H1 (cell line): ENCODE measurements at regions not wholly inside any gene's neighbourhood (a gene's known extent, or its start where the extent isn't known, plus 50 kb on each side); places are given as distances from the start of the nearest gene placed in this dataset.
A peak's percentile ranks its signal among the peaks of the same experiment; 100 is the strongest.

Experiments
- CTCF ChIA-PET: fragments of 300-600 bp; sonication (Branson Sonifier 250); formaldehyde crosslinking; loops from one replicate; lab custom pipeline; 2021; ENCODE audit not compliant: partially characterized antibody; lab: Charles Lee
- POLR2A ChIA-PET: fragments of 300-600 bp; sonication (Branson Sonifier 250); formaldehyde crosslinking; loops from one replicate; lab custom pipeline; 2021; ENCODE audit warnings: inconsistent platforms; ENCODE audit not compliant: partially characterized antibody; lab: Charles Lee
- DNase-seq, 2 experiments: peaks; one replicate each; pipeline versions ENCODE4 v3.0.0 to v3.0.0-alpha.2; 2010 to 2022; ENCODE audit warnings: low spot score in 2 of 2, low read depth in 1 of 2, mixed read lengths in 1 of 2
- FAIRE-seq: peaks from 2 replicates; lab custom pipeline; 2011; peaks lifted over from hg19 to GRCh38; lab: Jason Lieb, UNC
- H2AFZ ChIP-seq: 2 replicates; pipeline ENCODE4 v1.8.1; 2012; ENCODE audit warnings: low read length, inconsistent platforms
- H2AK5ac ChIP-seq: 2 replicates; pipeline ENCODE4 v1.6.1; 2013; ENCODE audit warnings: low read depth, low read length
- H2BK120ac ChIP-seq: replicated peaks from 2 replicates; pipeline ENCODE3; 2013; ENCODE audit warnings: low read depth, low read length, inconsistent platforms
- H2BK12ac ChIP-seq: 2 replicates; pipeline ENCODE4 v1.6.1; 2013; ENCODE audit warnings: low read depth, low read length
- H2BK15ac ChIP-seq: 2 replicates; pipeline ENCODE4 v1.6.1; 2013; ENCODE audit warnings: low read length
- H2BK20ac ChIP-seq: 2 replicates; pipeline ENCODE4 v1.6.1; 2013; ENCODE audit warnings: low read length
- H2BK5ac ChIP-seq: 2 replicates; pipeline ENCODE4 v1.6.1; 2013; ENCODE audit warnings: low read depth, low read length
- H3K14ac ChIP-seq: 2 replicates; pipeline ENCODE4 v1.6.1; 2013; ENCODE audit warnings: inconsistent platforms; ENCODE audit not compliant: insufficient read length
- H3K18ac ChIP-seq: 2 replicates; pipeline ENCODE4 v1.6.1; 2013; ENCODE audit warnings: low read length; ENCODE audit errors: extremely low read depth
- H3K23ac ChIP-seq: 2 replicates; pipeline ENCODE4 v1.6.1; 2013; ENCODE audit warnings: inconsistent platforms; ENCODE audit not compliant: insufficient read length
- H3K23me2 ChIP-seq: 2 replicates; pipeline ENCODE4 v1.6.1; 2013; ENCODE audit warnings: low read depth, low read length
- H3K27ac ChIP-seq: 2 replicates; pipeline ENCODE4 v1.6.1; 2011; ENCODE audit warnings: low read depth, low read length, inconsistent platforms
- H3K27me3 ChIP-seq, 4 experiments: replicated peaks in 1 of 4; 1 replicate in 1 of 4; 2 replicates in 3 of 4; pipeline versions ENCODE4 v1.6.1 to v1.8.1; 2011 to 2013; ENCODE audit warnings: low read length in 3 of 4, mild to moderate bottlenecking in 3 of 4, inconsistent platforms in 2 of 4, mixed read lengths in 2 of 4, moderate library complexity in 1 of 4; ENCODE audit not compliant: control insufficient read depth in 3 of 4, insufficient read depth in 3 of 4; ENCODE audit errors: extremely low read depth in 1 of 4
- H3K36me3 ChIP-seq, 4 experiments: 2 replicates each; pipeline versions ENCODE4 v1.6.1 to v1.8.1; 2011 to 2013; ENCODE audit warnings: mild to moderate bottlenecking in 4 of 4, low read length in 3 of 4, moderate library complexity in 2 of 4, control low read depth in 1 of 4, inconsistent platforms in 1 of 4; ENCODE audit not compliant: insufficient read depth in 4 of 4, control insufficient read depth in 2 of 4
- H3K4ac ChIP-seq: replicated peaks from 2 replicates; pipeline ENCODE3; 2013; ENCODE audit warnings: low read length, low read depth, mixed read lengths, inconsistent platforms; ENCODE audit not compliant: insufficient read length
- H3K4me1 ChIP-seq, 4 experiments: replicated peaks in 1 of 4; 1 replicate in 1 of 4; 2 replicates in 3 of 4; pipeline versions ENCODE4 v1.6.1 to v1.8.1; 2011 to 2013; ENCODE audit warnings: low read length in 3 of 4, inconsistent platforms in 2 of 4, mixed read lengths in 1 of 4; ENCODE audit not compliant: insufficient read depth in 4 of 4, control insufficient read depth in 3 of 4
- H3K4me2 ChIP-seq, 2 experiments: 2 replicates each; pipeline versions ENCODE4 v1.6.1 to v1.8.1; 2011 to 2013; ENCODE audit warnings: low read depth in 2 of 2, low read length in 2 of 2, control low read depth in 1 of 2, inconsistent platforms in 1 of 2, mild to moderate bottlenecking in 1 of 2; ENCODE audit not compliant: insufficient read depth in 1 of 2
- H3K4me3 ChIP-seq, 4 experiments: fragments of 200-600, 300-600 bp in 1 of 4; sonication (generic), shearing (Covaris generic), sonication (Bioruptor Twin) in 1 of 4; 2 replicates each; pipeline versions ENCODE4 v1.5.1 to v1.8.1; 2011 to 2016; ENCODE audit warnings: low read length in 4 of 4, low read depth in 3 of 4, control low read depth in 2 of 4, inconsistent platforms in 2 of 4, mild to moderate bottlenecking in 2 of 4, mixed read lengths in 1 of 4, moderate library complexity in 1 of 4; ENCODE audit not compliant: insufficient read depth in 2 of 4; ENCODE audit errors: extremely low read depth in 1 of 4
- H3K56ac ChIP-seq: replicated peaks from 2 replicates; pipeline ENCODE3; 2013; ENCODE audit warnings: low read depth, mild to moderate bottlenecking, mixed read lengths, low read length, inconsistent platforms; ENCODE audit not compliant: insufficient read length
- H3K79me1 ChIP-seq: 2 replicates; pipeline ENCODE4 v1.6.1; 2013; ENCODE audit warnings: low read depth, low read length, control low read depth
- H3K79me2 ChIP-seq, 2 experiments: 2 replicates each; pipeline versions ENCODE4 v1.6.1 to v1.8.1; 2012 to 2013; ENCODE audit warnings: low read length in 2 of 2, mild to moderate bottlenecking in 2 of 2, inconsistent platforms in 1 of 2; ENCODE audit not compliant: insufficient read depth in 2 of 2, control insufficient read depth in 1 of 2
- H3K9ac ChIP-seq, 4 experiments: replicated peaks in 1 of 4; 1 replicate in 1 of 4; 2 replicates in 3 of 4; pipeline versions ENCODE4 v1.6.1 to v1.8.1; 2011 to 2013; ENCODE audit warnings: low read depth in 3 of 4, low read length in 3 of 4, control low read depth in 2 of 4, mild to moderate bottlenecking in 2 of 4, moderate library complexity in 2 of 4, inconsistent platforms in 1 of 4; ENCODE audit errors: extremely low read depth in 1 of 4
- H3K9me3 ChIP-seq, 2 experiments: 2 replicates each; pipeline versions ENCODE4 v1.6.1 to v1.8.1; 2012 to 2013; ENCODE audit warnings: mild to moderate bottlenecking in 2 of 2, moderate library complexity in 2 of 2, control low read depth in 1 of 2, inconsistent platforms in 1 of 2, low read depth in 1 of 2, low read length in 1 of 2, mixed read lengths in 1 of 2; ENCODE audit not compliant: insufficient read depth in 2 of 2
- H4K20me1 ChIP-seq, 2 experiments: replicated peaks in 1 of 2; 2 replicates each; pipeline versions ENCODE3 to v1.8.1; 2011 to 2013; ENCODE audit warnings: inconsistent platforms in 2 of 2, low read length in 2 of 2, mild to moderate bottlenecking in 1 of 2; ENCODE audit not compliant: insufficient read depth in 2 of 2, control insufficient read depth in 1 of 2
- H4K5ac ChIP-seq: 2 replicates; pipeline ENCODE4 v1.6.1; 2013; ENCODE audit warnings: low read length, low read depth, mixed read lengths, inconsistent platforms; ENCODE audit not compliant: insufficient read length
- H4K8ac ChIP-seq: 2 replicates; pipeline ENCODE4 v1.8.0; 2013; ENCODE audit warnings: mild to moderate bottlenecking, moderate library complexity, low read length, inconsistent platforms; ENCODE audit not compliant: insufficient read depth; ENCODE audit errors: extremely low read depth
- H4K91ac ChIP-seq: replicated peaks from 2 replicates; pipeline ENCODE3; 2013; ENCODE audit warnings: low read length, mixed read lengths, inconsistent platforms; ENCODE audit not compliant: insufficient read length
- CBX8 ChIP-seq: fragments of 300-800, 300-1000 bp; sonication (generic); IDR thresholded peaks from 2 replicates; pipeline ENCODE4 v1.7.1; 2016; ENCODE audit warnings: low read depth, low read length, borderline replicate concordance
- EZH2 ChIP-seq: fragments of 200-600 bp; sonication (generic); IDR thresholded peaks from 2 replicates; pipeline ENCODE4 v1.7.1; 2012; ENCODE audit warnings: low read depth, mild to moderate bottlenecking, moderate library complexity, low read length, inconsistent platforms; ENCODE audit not compliant: severe bottlenecking
- HDAC6 ChIP-seq: IDR thresholded peaks from one replicate; pipeline ENCODE4 v1.7.1; 2012; ENCODE audit warnings: low read depth, mild to moderate bottlenecking, inconsistent platforms, low read length, moderate library complexity
- KDM4A ChIP-seq: IDR thresholded peaks from one replicate; pipeline ENCODE4 v1.7.1; 2012; ENCODE audit warnings: low read depth, mild to moderate bottlenecking, moderate library complexity, low read length, inconsistent platforms; ENCODE audit not compliant: severe bottlenecking
- RBBP5 ChIP-seq: IDR thresholded peaks from 2 replicates; pipeline ENCODE4 v1.7.1; 2012; ENCODE audit warnings: low read depth, mild to moderate bottlenecking, inconsistent platforms, low read length, moderate library complexity, borderline replicate concordance
- RXRA ChIP-seq: IDR thresholded peaks from 2 replicates; pipeline ENCODE4 v1.6.1; 2011; ENCODE audit warnings: low read depth, mild to moderate bottlenecking, low read length, moderate library complexity; ENCODE audit not compliant: insufficient read depth
- SIN3A ChIP-seq, 2 experiments: IDR thresholded peaks in 1 of 2; conservative IDR thresholded peaks in 1 of 2; 2 replicates each; pipeline ENCODE4 v1.6.1; 2011 to 2012; ENCODE audit warnings: low read length in 2 of 2, improper control_type of control experiment in 1 of 2, low read depth in 1 of 2, mild to moderate bottlenecking in 1 of 2
- SP2 ChIP-seq: IDR thresholded peaks from 2 replicates; pipeline ENCODE4 v1.6.1; 2012; ENCODE audit warnings: mild to moderate bottlenecking, low read length, inconsistent platforms
- TAF1 ChIP-seq: IDR thresholded peaks from 2 replicates; pipeline ENCODE4 v1.6.1; 2011; ENCODE audit warnings: mild to moderate bottlenecking, low read depth, low read length
- ZNF274 ChIP-seq: IDR thresholded peaks from 2 replicates; pipeline ENCODE4 v1.7.0; 2012; ENCODE audit warnings: low read length, borderline replicate concordance; ENCODE audit errors: extremely low read depth
- WGBS, 2 experiments: shearing (Covaris generic) in 1 of 2; methylation state at CpG; one replicate each; pipeline versions ENCODE4 v1.1.6 to v1.1.7; 2013 to 2015; ENCODE audit warnings: low lambda C conversion rate in 2 of 2, mixed read lengths in 2 of 2, inconsistent platforms in 1 of 2, low coverage in 1 of 2, missing lambda C conversion rate in 1 of 2; ENCODE audit not compliant: insufficient replicate concordance in 2 of 2, insufficient coverage in 1 of 2, insufficient read length in 1 of 2; ENCODE audit errors: extremely low coverage in 1 of 2, missing lambda C conversion rate in 1 of 2; 5-methylcytosine and 5-hydroxymethylcytosine counted together
- TF ChIP-seq, protein P1 (sequence below): IDR thresholded peaks from 2 replicates; pipeline ENCODE4 v1.6.1; 2012; ENCODE audit warnings: inconsistent platforms

DNA sequence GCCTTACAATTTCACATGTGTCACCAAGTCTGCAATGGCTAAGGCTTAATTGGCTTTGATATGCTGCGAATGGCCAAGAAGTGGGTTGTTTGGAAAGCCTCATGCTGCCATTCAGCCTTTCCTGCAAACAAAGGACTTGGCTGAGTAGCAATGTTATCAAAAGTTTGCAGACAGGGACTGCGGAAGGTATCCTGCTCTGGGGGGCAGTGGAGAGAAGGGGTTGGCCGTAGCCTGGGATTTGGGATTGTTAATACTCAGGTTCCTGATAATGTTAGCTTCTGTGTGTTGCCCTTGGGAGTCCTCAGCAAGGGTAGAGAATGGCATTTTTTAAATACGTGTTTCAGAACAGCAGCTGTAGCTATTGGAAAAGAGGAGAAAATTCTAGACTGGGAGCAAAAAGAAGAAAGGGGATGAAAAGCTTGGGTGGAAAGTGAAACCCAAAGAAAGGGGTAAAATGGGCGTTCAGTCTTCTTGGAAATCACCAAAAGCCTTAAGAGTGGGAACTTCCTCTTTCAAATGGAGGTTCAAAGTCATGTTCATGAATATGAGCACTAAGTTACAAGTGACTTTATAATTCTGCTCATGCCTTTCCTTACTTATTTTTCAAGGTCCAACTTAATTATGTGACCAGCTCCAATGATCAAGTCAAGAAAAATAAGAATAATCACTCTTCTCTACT is 325.1 kb downstream of the RNF144A start:
- Histone ChIP-seq H3K27me3 (no peaks in the 10 kb centered on the region), H2BK15ac (no peak overlapping the region), H4K91ac (no peak overlapping the region), H4K5ac (no peak overlapping the region), H2BK20ac (no peak overlapping the region), H3K27ac (no peak overlapping the region), H4K20me1 (no peaks in the 10 kb centered on the region), H3K79me2 (no peaks in the 10 kb centered on the region), H2BK12ac (no peak overlapping the region), H3K4me3 (no peak overlapping the region), H3K18ac (no peak overlapping the region), H2AK5ac (no peak overlapping the region), H4K8ac (no peak overlapping the region), H3K36me3 (no peaks in the 10 kb centered on the region), H3K9me3 (no peaks in the 10 kb centered on the region), H2BK120ac (no peak overlapping the region), H3K4me1 (peaks cover 0 to 4% (median 1%) of the 10 kb centered on the region in 4 experiments; a peak in 2 of 7 replicates), H3K79me1 (no peaks in the 10 kb centered on the region), H3K4ac (no peak overlapping the region), H3K23ac (no peak overlapping the region), H3K23me2 (no peaks in the 10 kb centered on the region), H3K4me2 (no peak overlapping the region), H3K56ac (no peak overlapping the region), H2AFZ (peak overlapping the region; percentile 55; the same call in 1 of the 2 replicates), H3K14ac (no peak overlapping the region), H3K9ac (no peak overlapping the region), H2BK5ac (no peak overlapping the region)
- DNase-seq (no peak), FAIRE-seq (no peak)
- TF ChIP-seq, protein P1, sequence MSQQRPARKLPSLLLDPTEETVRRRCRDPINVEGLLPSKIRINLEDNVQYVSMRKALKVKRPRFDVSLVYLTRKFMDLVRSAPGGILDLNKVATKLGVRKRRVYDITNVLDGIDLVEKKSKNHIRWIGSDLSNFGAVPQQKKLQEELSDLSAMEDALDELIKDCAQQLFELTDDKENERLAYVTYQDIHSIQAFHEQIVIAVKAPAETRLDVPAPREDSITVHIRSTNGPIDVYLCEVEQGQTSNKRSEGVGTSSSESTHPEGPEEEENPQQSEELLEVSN, result no peak
- TF ChIP-seq RBBP5, result no peak
- TF ChIP-seq CBX8, result no peak
- no peak for TF ChIP-seq ZNF274
- TF ChIP-seq EZH2, result no peak
- no peak for TF ChIP-seq SP2
- no peak for TF ChIP-seq KDM4A
- TF ChIP-seq HDAC6, result no peak
- TF ChIP-seq SIN3A (conservative IDR thresholded peaks at IDR 0.05 in 1 of 2, IDR thresholded peaks at IDR 0.05 in 1 of 2; ENCODE audit: low read depth in 1 of 2, low read length in 2 of 2), result no peak
- no peak for TF ChIP-seq RXRA
- no peak for TF ChIP-seq TAF1
- CTCF ChIA-PET, result interaction anchor here (0.9 to 1.0 kb wide), 3 partner anchors 21 to 212 kb away, joined by 3 to 4 read pairs (median 3); no protein-coding TSS in a partner anchor
- POLR2A ChIA-PET, result no interaction called here
- 83% methylated on average over 5 of the region's 5 CpGs; no CpG with 5 or more reads in 1 of the 2 experiments for WGBS, 2 experiments
